AG04450 (cell line): ENCODE measurements at regions not wholly inside any gene's neighbourhood (a gene's known extent, or its start where the extent isn't known, plus 50 kb on each side); places are given as distances from the start of the nearest gene placed in this dataset.

ENCODE experiments used
- CTCF ChIA-PET: fragments of 300-600, 350-600 bp; formaldehyde crosslinking; extraction: SDS; loops from one replicate; lab custom pipeline; 2022; ENCODE audit warnings: antibody characterized with exemption, inconsistent platforms; lab: Charles Lee
- POLR2A ChIA-PET: fragments of 350-600 bp; formaldehyde crosslinking; extraction: SDS; loops from one replicate; lab custom pipeline; 2021; ENCODE audit warnings: antibody characterized with exemption, inconsistent platforms; lab: Yijun Ruan, JAX
- DNase-seq: peaks from one replicate; pipeline ENCODE4 v3.0.0-alpha.2; 2011; ENCODE audit warnings: low read depth, low spot score
- H3K27ac ChIP-seq: one replicate; pipeline ENCODE4 v1.5.1; 2012; ENCODE audit warnings: low read depth, low read length, control low read depth
- H3K27me3 ChIP-seq: one replicate; pipeline ENCODE4 v1.6.0; 2012; ENCODE audit warnings: low read length; ENCODE audit not compliant: control insufficient read depth, insufficient read depth
- H3K4me3 ChIP-seq: 2 replicates; pipeline ENCODE4 v1.5.1; 2011; ENCODE audit warnings: mild to moderate bottlenecking, low read depth, low read length, control low read depth
- H3K9me3 ChIP-seq: 2 replicates; pipeline ENCODE4 v1.5.1; 2012; ENCODE audit warnings: low read length; ENCODE audit not compliant: control insufficient read depth, insufficient read depth
- CTCF ChIP-seq: IDR thresholded peaks from 2 replicates; pipeline ENCODE4 v1.5.1; 2011; ENCODE audit warnings: low read depth, low read length, control low read depth, inconsistent platforms

- ChIA-PET CTCF (no interaction called here), POLR2A (no interaction called here)
- no peak for TF ChIP-seq CTCF
- H3K27me3 ChIP-seq: no peaks in the 10 kb centered on the region
- H3K9me3 ChIP-seq: no peaks in the 10 kb centered on the region
- no peak overlapping the region for H3K4me3 ChIP-seq
- no peak overlapping the region for H3K27ac ChIP-seq
- DNase-seq: no peak
Observed at GRCh38 chr5:174542037-174542436, 182.3 kb upstream of the MSX2 start.

GRCh38 chr5:174542471-174542870 lies 181.9 kb upstream of the MSX2 start:
- no peaks in the 10 kb centered on the region; the same call in 1 of the 2 replicates for H3K9me3 ChIP-seq
- H3K4me3 ChIP-seq: no peak overlapping the region
- ChIA-PET CTCF (no interaction called here), POLR2A (no interaction called here)
- H3K27me3 ChIP-seq: no peaks in the 10 kb centered on the region
- no peak for DNase-seq
- no peak overlapping the region for H3K27ac ChIP-seq
- TF ChIP-seq CTCF: no peak

- Histone ChIP-seq H3K4me3 (no peak overlapping the region), H3K27me3 (no peaks in the 10 kb centered on the region), H3K27ac (no peak overlapping the region), H3K9me3 (no peaks in the 10 kb centered on the region; the same call in 1 of the 2 replicates)
- POLR2A ChIA-PET: no interaction called here
- no peak for TF ChIP-seq CTCF
- CTCF ChIA-PET: no interaction called here
- no peak for DNase-seq
Observed at GRCh38 chr5:174545926-174546325, 178.5 kb upstream of the MSX2 start.

- ChIA-PET POLR2A (interaction anchor here (0.6 kb wide), 1 partner anchor 163 kb away, joined by 7 read pairs; no protein-coding TSS in a partner anchor), CTCF (interaction anchor here (1.6 kb wide), 1 partner anchor 128 kb away, joined by 3 read pairs; no protein-coding TSS in a partner anchor)
- H3K27me3 ChIP-seq: no peaks in the 10 kb centered on the region
- no peak overlapping the region for H3K4me3 ChIP-seq
- no peak overlapping the region for H3K27ac ChIP-seq
- no peak for TF ChIP-seq CTCF
- H3K9me3 ChIP-seq: no peaks in the 10 kb centered on the region; the same call in 1 of the 2 replicates
- DNase-seq: no peak
Observed at GRCh38 chr5:174547814-174548213, 176.6 kb upstream of the MSX2 start.

GRCh38 chr5:174549254-174549653 lies 175.1 kb upstream of the MSX2 start:
- ChIA-PET CTCF (interaction anchor here (0.7 kb wide), 1 partner anchor 232 kb away, joined by 7 read pairs; no protein-coding TSS in a partner anchor), POLR2A (interaction anchor here (1.2 kb wide), 1 partner anchor 16 kb away, joined by 3 read pairs; no protein-coding TSS in a partner anchor)
- Histone ChIP-seq H3K4me3 (no peak overlapping the region), H3K27ac (no peak overlapping the region), H3K9me3 (no peaks in the 10 kb centered on the region; the same call in 1 of the 2 replicates), H3K27me3 (no peaks in the 10 kb centered on the region)
- DNase-seq: no peak
- no peak for TF ChIP-seq CTCF
